WTC11 (cell line): ENCODE measurements at regions not wholly inside any gene's neighbourhood (a gene's known extent, or its start where the extent isn't known, plus 50 kb on each side); places are given as distances from the start of the nearest gene placed in this dataset.
A peak's percentile ranks its signal among the peaks of the same experiment; 100 is the strongest.

Experiments used
- ATAC-seq: fragments of 200-7000 bp; cut with Tn5 transposase; 2 replicates; pipeline ENCODE4 v1.10.0; 2021; ENCODE audit warnings: mild to moderate bottlenecking, moderate library complexity
- CTCF ChIA-PET: fragments of 300-600 bp; sonication (Branson Sonifier 250); formaldehyde crosslinking; loops from one replicate; lab custom pipeline; 2021; ENCODE audit warnings: antibody characterized with exemption; lab: Charles Lee
- POLR2A ChIA-PET: fragments of 350-600 bp; sonication (Branson Sonifier 250); formaldehyde crosslinking; loops from one replicate; lab custom pipeline; 2021; ENCODE audit warnings: antibody characterized with exemption; lab: Charles Lee
- DNase-seq: peaks from one replicate; pipeline ENCODE4 v3.0.0; 2021; ENCODE audit warnings: low spot score
- H3K27ac Mint-ChIP-seq: 2 replicates; pipeline ENCODE4 v1.8.0; 2021; ENCODE audit warnings: mixed read lengths
- H3K27me3 Mint-ChIP-seq: 2 replicates; pipeline ENCODE4 v1.8.0; 2021; ENCODE audit warnings: low read depth, mild to moderate bottlenecking, moderate library complexity, mixed read lengths
- H3K36me3 Mint-ChIP-seq: 2 replicates; pipeline ENCODE4 v1.8.0; 2021; ENCODE audit warnings: mixed read lengths
- H3K4me1 Mint-ChIP-seq: 2 replicates; pipeline ENCODE4 v1.8.0; 2022; ENCODE audit warnings: mixed read lengths
- H3K4me3 Mint-ChIP-seq: 2 replicates; pipeline ENCODE4 v1.8.0; 2021; ENCODE audit warnings: mild to moderate bottlenecking, moderate library complexity, mixed read lengths
- H3K9me3 Mint-ChIP-seq: 2 replicates; pipeline ENCODE4 v1.8.0; 2021; ENCODE audit warnings: mixed read lengths
- ATF6 ChIP-seq: sonication (generic); formaldehyde crosslinking; IDR thresholded peaks from 2 replicates; pipeline ENCODE4 v1.8.1; 2023; ENCODE audit warnings: mild to moderate bottlenecking, missing genetic modification reagents
- CREM ChIP-seq: sonication (generic); formaldehyde crosslinking; IDR thresholded peaks from 2 replicates; pipeline ENCODE4 v1.8.1; 2022; ENCODE audit warnings: mild to moderate bottlenecking, missing genetic modification reagents, moderate library complexity
- E2F1 ChIP-seq: sonication (generic); formaldehyde crosslinking; IDR thresholded peaks from 2 replicates; pipeline ENCODE4 v1.8.0; 2022; ENCODE audit warnings: mild to moderate bottlenecking, missing genetic modification reagents
- E2F5 ChIP-seq: sonication (generic); formaldehyde crosslinking; IDR thresholded peaks from 2 replicates; pipeline ENCODE4 v1.8.1; 2022; ENCODE audit warnings: mild to moderate bottlenecking, moderate library complexity, missing genetic modification reagents
- FOXJ3 ChIP-seq: sonication (generic); formaldehyde crosslinking; IDR thresholded peaks from 2 replicates; pipeline ENCODE4 v1.9.0; 2021; ENCODE audit warnings: missing genetic modification reagents, mild to moderate bottlenecking, borderline replicate concordance
- FOXK1 ChIP-seq: sonication (generic); formaldehyde crosslinking; IDR thresholded peaks from 2 replicates; pipeline ENCODE4 v1.8.0; 2022; ENCODE audit warnings: mild to moderate bottlenecking, moderate library complexity, missing genetic modification reagents
- GTF2I ChIP-seq: fragments of 250-450 bp; sonication (Bioruptor Pico); conservative IDR thresholded peaks from 2 replicates; pipeline ENCODE4 v1.4.0; 2021; ENCODE audit warnings: mild to moderate bottlenecking
- HMGA2 ChIP-seq: fragments of 250-450 bp; sonication (Bioruptor Pico); IDR thresholded peaks from 2 replicates; pipeline ENCODE4 v1.4.0; 2021; ENCODE audit warnings: mild to moderate bottlenecking, moderate library complexity
- TCF7 ChIP-seq: sonication (generic); formaldehyde crosslinking; IDR thresholded peaks from 2 replicates; pipeline ENCODE4 v1.8.0; 2022; ENCODE audit warnings: mild to moderate bottlenecking, low read depth, missing genetic modification reagents, moderate library complexity
- ZNF219 ChIP-seq: sonication (generic); formaldehyde crosslinking; IDR thresholded peaks from 2 replicates; pipeline ENCODE4 v1.8.0; 2023; ENCODE audit warnings: missing genetic modification reagents, mild to moderate bottlenecking, borderline replicate concordance
- ZNF416 ChIP-seq: fragments of 250-450 bp; sonication (Bioruptor Pico); IDR thresholded peaks from 2 replicates; pipeline ENCODE4 v1.9.0; 2021; ENCODE audit warnings: mild to moderate bottlenecking, inconsistent platforms
- ZNF423 ChIP-seq: fragments of 250-450 bp; sonication (Bioruptor Pico); IDR thresholded peaks from 2 replicates; pipeline ENCODE4 v2.1.2; 2022; ENCODE audit warnings: mild to moderate bottlenecking, moderate library complexity
- ZNF512 ChIP-seq: sonication (generic); formaldehyde crosslinking; IDR thresholded peaks from 2 replicates; pipeline ENCODE4 v1.8.1; 2022; ENCODE audit warnings: missing genetic modification reagents, borderline replicate concordance
- ZNF671 ChIP-seq: fragments of 250-450 bp; sonication (Bioruptor Pico); IDR thresholded peaks from 2 replicates; pipeline ENCODE4 v1.8.0; 2021; ENCODE audit warnings: mild to moderate bottlenecking
- TF ChIP-seq, protein P1 (sequence below): sonication (generic); formaldehyde crosslinking; IDR thresholded peaks from 2 replicates; pipeline ENCODE4 v1.8.1; 2023; ENCODE audit warnings: mild to moderate bottlenecking, missing genetic modification reagents, moderate library complexity
- TF ChIP-seq, protein P2 (sequence below): fragments of 250-450 bp; sonication (Bioruptor Pico); IDR thresholded peaks from 2 replicates; pipeline ENCODE4 v1.8.0; 2021; ENCODE audit warnings: mild to moderate bottlenecking
- TF ChIP-seq, protein P3 (sequence below): fragments of 200-600 bp; IDR thresholded peaks from 2 replicates; pipeline ENCODE4 v1.8.0; 2022; ENCODE audit warnings: antibody characterized with exemption
- TF ChIP-seq, protein P4 (sequence below): sonication (generic); formaldehyde crosslinking; IDR thresholded peaks from 2 replicates; pipeline ENCODE4 v1.8.1; 2022; ENCODE audit warnings: low read depth, missing genetic modification reagents, borderline replicate concordance

DNA sequence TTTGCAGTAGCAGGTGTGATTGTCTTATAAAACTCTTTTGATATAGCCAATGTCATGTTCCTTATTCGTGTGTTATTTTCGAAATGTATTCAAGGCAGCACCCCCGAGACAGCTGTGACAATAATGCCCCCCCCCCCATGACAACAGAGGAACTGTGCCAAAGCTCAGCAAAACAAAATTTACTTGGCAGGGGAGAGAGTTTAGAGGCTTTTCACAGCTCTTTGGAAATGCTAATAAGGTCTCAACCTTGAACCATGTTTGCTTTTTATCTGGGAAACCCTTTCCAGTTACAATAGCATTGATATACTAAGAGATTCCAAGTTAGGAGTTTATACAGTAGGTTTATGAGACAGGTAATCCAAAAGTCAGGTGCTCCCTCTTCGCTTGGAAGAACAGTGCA is 56.4 kb upstream of the USP44 start:
- Mint-ChIP-seq H3K36me3 (no peaks in the 10 kb centered on the region), H3K27ac (0 out of 2 replicates have a peak overlapping the region, but pooled peaks have one; percentile 79), H3K4me3 (peak overlapping the region; percentile 14; the same call in 1 of the 2 replicates), H3K4me1 (peaks cover 54% of the 10 kb centered on the region), H3K27me3 (no peaks in the 10 kb centered on the region), H3K9me3 (no peaks in the 10 kb centered on the region)
- CTCF ChIA-PET: interaction anchor here (0.6 to 1.5 kb wide), 4 partner anchors 15 to 73 kb away, joined by 3 to 5 read pairs (median 4); no protein-coding TSS in a partner anchor
- peak; percentile 8; the same call in 1 of the 2 replicates for ATAC-seq
- no peak for DNase-seq
- TF ChIP-seq, protein P1, sequence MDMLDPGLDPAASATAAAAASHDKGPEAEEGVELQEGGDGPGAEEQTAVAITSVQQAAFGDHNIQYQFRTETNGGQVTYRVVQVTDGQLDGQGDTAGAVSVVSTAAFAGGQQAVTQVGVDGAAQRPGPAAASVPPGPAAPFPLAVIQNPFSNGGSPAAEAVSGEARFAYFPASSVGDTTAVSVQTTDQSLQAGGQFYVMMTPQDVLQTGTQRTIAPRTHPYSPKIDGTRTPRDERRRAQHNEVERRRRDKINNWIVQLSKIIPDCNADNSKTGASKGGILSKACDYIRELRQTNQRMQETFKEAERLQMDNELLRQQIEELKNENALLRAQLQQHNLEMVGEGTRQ (CRISPR knock-in tag): no peak
- TF ChIP-seq ZNF423 (CRISPR knock-in tag) (no peak), FOXJ3 (no peak), CREM (CRISPR knock-in tag) (no peak), ZNF219 (CRISPR knock-in tag) (no peak), ATF6 (CRISPR knock-in tag) (no peak), ZNF671 (CRISPR knock-in tag) (no peak), ZNF512 (CRISPR knock-in tag) (no peak), E2F1 (CRISPR knock-in tag) (no peak), GTF2I (CRISPR knock-in tag) (no peak), FOXK1 (CRISPR knock-in tag) (no peak), HMGA2 (CRISPR knock-in tag) (no peak), ZNF416 (CRISPR knock-in tag) (no peak), TCF7 (CRISPR knock-in tag) (no peak), E2F5 (CRISPR knock-in tag) (no peak)
- TF ChIP-seq, protein P2, sequence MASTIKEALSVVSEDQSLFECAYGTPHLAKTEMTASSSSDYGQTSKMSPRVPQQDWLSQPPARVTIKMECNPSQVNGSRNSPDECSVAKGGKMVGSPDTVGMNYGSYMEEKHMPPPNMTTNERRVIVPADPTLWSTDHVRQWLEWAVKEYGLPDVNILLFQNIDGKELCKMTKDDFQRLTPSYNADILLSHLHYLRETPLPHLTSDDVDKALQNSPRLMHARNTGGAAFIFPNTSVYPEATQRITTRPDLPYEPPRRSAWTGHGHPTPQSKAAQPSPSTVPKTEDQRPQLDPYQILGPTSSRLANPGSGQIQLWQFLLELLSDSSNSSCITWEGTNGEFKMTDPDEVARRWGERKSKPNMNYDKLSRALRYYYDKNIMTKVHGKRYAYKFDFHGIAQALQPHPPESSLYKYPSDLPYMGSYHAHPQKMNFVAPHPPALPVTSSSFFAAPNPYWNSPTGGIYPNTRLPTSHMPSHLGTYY (CRISPR knock-in tag): no peak
- TF ChIP-seq, protein P3, sequence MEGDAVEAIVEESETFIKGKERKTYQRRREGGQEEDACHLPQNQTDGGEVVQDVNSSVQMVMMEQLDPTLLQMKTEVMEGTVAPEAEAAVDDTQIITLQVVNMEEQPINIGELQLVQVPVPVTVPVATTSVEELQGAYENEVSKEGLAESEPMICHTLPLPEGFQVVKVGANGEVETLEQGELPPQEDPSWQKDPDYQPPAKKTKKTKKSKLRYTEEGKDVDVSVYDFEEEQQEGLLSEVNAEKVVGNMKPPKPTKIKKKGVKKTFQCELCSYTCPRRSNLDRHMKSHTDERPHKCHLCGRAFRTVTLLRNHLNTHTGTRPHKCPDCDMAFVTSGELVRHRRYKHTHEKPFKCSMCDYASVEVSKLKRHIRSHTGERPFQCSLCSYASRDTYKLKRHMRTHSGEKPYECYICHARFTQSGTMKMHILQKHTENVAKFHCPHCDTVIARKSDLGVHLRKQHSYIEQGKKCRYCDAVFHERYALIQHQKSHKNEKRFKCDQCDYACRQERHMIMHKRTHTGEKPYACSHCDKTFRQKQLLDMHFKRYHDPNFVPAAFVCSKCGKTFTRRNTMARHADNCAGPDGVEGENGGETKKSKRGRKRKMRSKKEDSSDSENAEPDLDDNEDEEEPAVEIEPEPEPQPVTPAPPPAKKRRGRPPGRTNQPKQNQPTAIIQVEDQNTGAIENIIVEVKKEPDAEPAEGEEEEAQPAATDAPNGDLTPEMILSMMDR: no peak
- TF ChIP-seq, protein P4, sequence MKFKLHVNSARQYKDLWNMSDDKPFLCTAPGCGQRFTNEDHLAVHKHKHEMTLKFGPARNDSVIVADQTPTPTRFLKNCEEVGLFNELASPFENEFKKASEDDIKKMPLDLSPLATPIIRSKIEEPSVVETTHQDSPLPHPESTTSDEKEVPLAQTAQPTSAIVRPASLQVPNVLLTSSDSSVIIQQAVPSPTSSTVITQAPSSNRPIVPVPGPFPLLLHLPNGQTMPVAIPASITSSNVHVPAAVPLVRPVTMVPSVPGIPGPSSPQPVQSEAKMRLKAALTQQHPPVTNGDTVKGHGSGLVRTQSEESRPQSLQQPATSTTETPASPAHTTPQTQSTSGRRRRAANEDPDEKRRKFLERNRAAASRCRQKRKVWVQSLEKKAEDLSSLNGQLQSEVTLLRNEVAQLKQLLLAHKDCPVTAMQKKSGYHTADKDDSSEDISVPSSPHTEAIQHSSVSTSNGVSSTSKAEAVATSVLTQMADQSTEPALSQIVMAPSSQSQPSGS (CRISPR knock-in tag): no peak
- POLR2A ChIA-PET: interaction anchor here (0.7 kb wide), 1 partner anchor 50 kb away, joined by 4 read pairs; no protein-coding TSS in a partner anchor
